SKM-1 treated with dmso at 0.1 percent for 144 hours (cell line): ENCODE measurements at regions not wholly inside any gene's neighbourhood (a gene's known extent, or its start where the extent isn't known, plus 50 kb on each side); places are given as distances from the start of the nearest gene placed in this dataset.
A peak's percentile ranks its signal among the peaks of the same experiment; 100 is the strongest.

Source experiments
- DNase-seq: peaks from one replicate; lab custom pipeline; 2025; ENCODE audit not compliant: unreplicated experiment; lab: John Stamatoyannopoulos, UW

- no peak for DNase-seq
Observed at GRCh38 chr1:81232420-81232819, 568.3 kb upstream of the ADGRL2 start.

GRCh38 chr1:81231729-81232038 lies 569.0 kb upstream of the ADGRL2 start:
- DNase-seq: no peak

- DNase-seq: no peak
Observed at GRCh38 chr1:81230983-81231728, 569.6 kb upstream of the ADGRL2 start.

- DNase-seq: no peak
Observed at GRCh38 chr1:81228926-81229325, 571.8 kb upstream of the ADGRL2 start.

GRCh38 chr1:81226603-81226928 lies 574.2 kb upstream of the ADGRL2 start:
- no peak for DNase-seq

GRCh38 chr1:81225789-81226602 lies 574.7 kb upstream of the ADGRL2 start:
- no peak for DNase-seq

- DNase-seq: no peak
Observed at GRCh38 chr1:81224222-81224621, 576.5 kb upstream of the ADGRL2 start.

- DNase-seq: no peak
Observed at GRCh38 chr1:81221564-81221963, 579.2 kb upstream of the ADGRL2 start.

GRCh38 chr1:81220614-81221071 lies 580.1 kb upstream of the ADGRL2 start:
- no peak for DNase-seq

GRCh38 chr1:81217058-81217457 lies 583.7 kb upstream of the ADGRL2 start:
- no peak for DNase-seq

- peak; percentile 27 for DNase-seq
Observed at GRCh38 chr1:81213279-81213678, 587.5 kb upstream of the ADGRL2 start.

- DNase-seq: no peak
Observed at GRCh38 chr1:81209461-81209860, 591.3 kb upstream of the ADGRL2 start.

- DNase-seq: peak; percentile 85
Observed at GRCh38 chr1:81208441-81208840, 592.3 kb upstream of the ADGRL2 start.

GRCh38 chr1:81205956-81206355 lies 594.8 kb upstream of the ADGRL2 start:
- no peak for DNase-seq

GRCh38 chr1:81201779-81202178 lies 599.0 kb upstream of the ADGRL2 start:
- DNase-seq: no peak

GRCh38 chr1:81197591-81197990 lies 603.1 kb upstream of the ADGRL2 start:
- no peak for DNase-seq

GRCh38 chr1:81192647-81193642 lies 607.8 kb upstream of the ADGRL2 start:
- DNase-seq: no peak

GRCh38 chr1:81190003-81190402 lies 610.7 kb upstream of the ADGRL2 start:
- DNase-seq: no peak

- no peak for DNase-seq
Observed at GRCh38 chr1:81187635-81188034, 613.1 kb upstream of the ADGRL2 start.

GRCh38 chr1:81186261-81186660 lies 614.5 kb upstream of the ADGRL2 start:
- DNase-seq: no peak

GRCh38 chr1:81183553-81183952 lies 617.2 kb upstream of the ADGRL2 start:
- no peak for DNase-seq
